Iris pigment epithelial cell (primary cell): ENCODE measurements at regions not wholly inside any gene's neighbourhood (a gene's known extent, or its start where the extent isn't known, plus 50 kb on each side); places are given as distances from the start of the nearest gene placed in this dataset.
A peak's percentile ranks its signal among the peaks of the same experiment; 100 is the strongest.
"Not testable (repeated sequence)": the region's sequence is repeated elsewhere in the genome, so short reads cannot be mapped to it uniquely, and the experiment has no call there.

Source experiments
- DNase-seq: peaks from one replicate; pipeline ENCODE4 v3.0.0-alpha.2; 2011; ENCODE audit warnings: low read depth

DNA sequence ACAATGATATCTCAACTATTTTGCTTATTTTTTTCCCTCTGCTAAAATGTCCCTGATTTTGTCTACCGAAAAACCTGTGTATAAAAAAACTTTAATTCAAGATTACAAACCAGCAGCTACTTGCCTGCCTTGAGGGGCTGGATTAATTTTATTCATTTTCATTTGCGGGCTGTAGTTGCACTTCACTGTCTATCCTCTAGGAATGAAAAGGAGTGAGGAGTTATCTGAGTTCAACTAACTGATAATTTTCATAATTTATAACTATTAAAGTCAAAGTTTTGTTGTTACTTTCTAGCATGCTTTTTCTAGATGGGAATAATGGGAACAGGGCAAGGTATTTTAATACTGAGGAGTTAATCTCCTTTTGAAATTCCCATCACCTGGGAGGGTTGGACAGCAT is 50.3 kb upstream of the AGTPBP1 start:
- not testable (repeated sequence) for DNase-seq

DNA sequence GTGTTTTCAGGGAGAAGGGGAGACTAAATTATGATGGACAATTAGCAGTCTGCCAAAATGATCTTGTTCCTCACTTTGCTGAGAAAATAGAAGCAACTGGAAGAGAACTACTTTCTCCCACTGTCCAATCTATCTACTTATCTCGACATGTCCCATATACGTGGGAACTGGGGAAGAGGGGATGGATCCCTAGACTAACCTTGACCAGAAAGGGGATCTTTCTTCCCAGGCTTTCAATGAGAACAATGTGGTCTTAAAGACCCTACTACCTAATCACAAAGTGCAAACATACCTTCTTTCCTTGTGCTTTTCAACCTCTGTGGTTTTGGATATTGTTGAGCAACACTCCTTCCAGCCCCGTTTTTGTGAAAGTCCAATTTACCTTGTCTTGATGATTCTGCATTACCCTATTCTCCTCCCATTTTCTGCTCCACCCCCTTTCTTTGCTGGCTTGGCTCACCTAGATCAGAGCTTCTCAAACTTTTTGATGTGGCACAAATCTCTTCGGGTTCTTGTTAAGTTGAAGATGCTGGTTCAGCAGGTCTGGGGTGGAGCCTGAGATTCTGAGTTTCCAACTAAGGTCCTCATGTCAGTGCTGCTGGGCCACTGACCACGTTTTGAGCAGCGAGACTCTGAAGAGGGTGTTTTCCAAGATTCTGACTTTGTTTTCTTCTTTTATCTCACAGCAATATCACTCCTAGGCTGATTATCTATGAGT is 61.4 kb upstream of the AGTPBP1 start:
- DNase-seq = not testable (repeated sequence)

DNA sequence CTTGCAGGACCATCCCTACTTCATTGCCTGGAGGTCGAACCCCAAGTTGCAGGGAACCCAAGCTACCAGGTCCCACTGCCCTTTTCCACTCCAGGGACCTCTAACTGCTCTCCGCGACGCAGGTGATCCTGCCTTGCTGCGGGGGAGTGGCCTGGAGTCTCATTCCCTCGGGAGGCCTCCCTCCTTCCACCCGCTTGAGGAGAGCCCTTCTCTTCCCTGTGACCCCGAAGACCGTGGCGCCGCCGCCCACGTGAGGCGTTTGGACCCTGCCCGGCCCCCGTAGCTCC is 63.0 kb upstream of the AGTPBP1 start:
- DNase-seq = peak; percentile 45

DNA sequence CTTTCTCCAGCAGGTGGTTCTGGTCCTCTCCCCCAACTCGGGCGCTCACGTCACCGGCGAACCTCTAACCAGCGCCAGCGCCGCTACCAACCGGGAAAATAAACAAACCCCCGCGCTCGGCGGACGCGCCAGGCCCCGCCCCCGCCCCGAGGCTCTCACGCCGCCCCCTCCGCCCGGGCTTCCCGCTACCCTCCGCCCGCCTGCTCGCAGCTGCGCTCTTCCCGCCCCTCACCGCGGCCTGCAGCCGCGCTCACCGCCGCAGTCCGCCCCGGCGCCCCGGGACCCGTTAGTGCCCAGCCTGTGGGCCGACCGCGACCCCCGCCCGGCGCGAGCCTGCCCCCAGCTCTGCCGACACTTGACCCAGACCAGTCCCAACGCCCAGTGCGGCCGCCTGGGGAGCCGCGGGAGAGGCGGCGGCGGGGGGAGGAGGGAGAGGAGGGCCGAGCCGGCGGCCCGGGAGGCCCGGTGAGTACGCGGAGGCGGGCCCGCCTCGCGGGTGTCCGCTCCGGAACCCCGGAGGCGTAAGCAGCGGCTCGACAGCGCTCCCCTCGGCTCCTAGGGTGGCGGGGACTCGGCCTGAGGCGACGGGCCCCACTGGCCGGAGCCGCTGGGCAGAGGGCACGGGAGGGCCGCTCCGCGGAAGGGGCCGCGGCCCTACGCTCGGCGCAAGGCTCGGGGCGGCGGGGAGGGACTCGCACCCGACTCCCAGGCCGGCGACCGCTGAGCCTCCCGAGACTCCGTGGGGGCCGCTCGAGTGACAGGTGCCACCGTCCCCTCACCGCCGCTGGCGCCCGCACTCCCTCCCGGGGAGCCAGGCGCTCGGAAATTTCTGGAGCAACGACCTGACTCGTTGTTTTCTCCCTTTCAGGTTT is 63.6 kb upstream of the AGTPBP1 start:
- peak; percentile 28 for DNase-seq

DNA sequence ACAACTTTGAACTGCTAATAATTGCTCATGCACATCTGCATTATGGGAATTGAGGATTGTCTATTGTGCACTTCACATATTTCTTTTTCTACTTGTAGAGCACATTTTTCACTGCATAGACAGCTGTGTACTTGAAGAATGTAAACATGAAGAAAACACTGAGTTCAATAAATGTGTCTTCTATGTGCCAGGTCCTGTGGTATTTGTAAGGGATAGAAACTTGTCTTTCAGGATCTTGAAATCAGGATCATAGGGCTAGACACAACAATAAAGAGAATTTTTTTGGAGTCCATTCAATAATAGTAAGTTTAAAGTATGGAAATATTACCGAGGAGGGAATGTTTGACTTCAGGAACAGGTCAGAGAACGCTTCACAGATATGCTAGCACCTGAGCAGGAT is 66.6 kb upstream of the AGTPBP1 start:
- DNase-seq = not testable (repeated sequence)

DNA sequence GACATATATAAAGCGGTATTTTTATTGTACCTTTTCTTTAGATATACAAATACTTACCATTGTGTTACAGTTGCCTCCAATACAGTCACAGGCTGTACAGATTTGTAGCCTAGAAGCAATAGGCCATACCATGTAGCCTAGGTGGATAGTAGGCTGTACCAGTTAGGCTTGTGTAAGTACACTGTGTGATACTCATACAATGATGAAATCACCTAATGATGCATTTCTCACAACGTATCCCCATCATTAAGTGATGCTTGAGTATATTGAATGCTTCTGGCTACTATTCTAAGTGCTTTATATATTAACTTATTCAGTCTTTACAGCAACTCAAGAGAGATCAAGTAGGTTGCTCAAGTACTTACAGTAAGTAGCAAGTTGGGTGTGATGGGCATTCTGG is 71.6 kb upstream of the AGTPBP1 start:
- DNase-seq = not testable (repeated sequence)

DNA sequence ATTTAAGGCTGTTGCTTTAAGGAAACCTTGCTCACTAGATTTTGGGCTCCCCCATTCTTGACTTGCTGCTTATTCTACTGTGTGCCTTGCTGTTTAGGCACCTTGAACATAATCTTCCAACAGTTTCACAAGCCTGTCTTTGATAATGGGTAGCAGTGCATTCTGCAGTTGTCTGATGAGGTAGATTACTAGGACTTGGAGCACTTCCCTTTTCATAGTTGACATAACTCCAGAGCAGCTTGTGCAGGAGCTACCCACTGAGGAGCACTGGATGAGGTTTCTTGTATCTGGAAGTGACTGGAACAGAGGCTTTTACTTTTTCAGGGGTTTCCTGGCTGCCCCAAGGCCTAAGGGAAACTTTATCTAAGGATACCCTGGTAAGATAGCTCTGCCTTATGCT is 73.0 kb upstream of the AGTPBP1 start:
- not testable (repeated sequence) for DNase-seq

DNA sequence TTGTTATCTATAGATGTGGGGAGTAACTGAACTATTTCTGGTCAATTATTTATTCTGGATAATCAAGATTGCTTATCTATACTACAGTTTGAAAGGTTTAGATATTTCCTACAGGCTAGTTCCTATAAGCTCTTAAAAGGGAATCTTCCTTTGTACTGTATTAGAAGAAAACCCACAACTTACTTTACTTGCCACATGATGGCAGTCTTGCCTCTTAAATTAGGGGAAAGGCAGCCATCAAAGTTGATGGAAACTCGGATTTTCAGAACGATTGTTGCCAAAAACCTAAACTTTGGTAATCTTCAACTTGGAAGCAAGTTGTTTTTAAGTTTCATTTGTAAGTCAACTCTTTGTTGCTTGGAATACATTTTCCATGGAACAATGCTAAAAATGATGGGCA is 77.2 kb upstream of the AGTPBP1 start:
- DNase-seq = peak; percentile 16

DNA sequence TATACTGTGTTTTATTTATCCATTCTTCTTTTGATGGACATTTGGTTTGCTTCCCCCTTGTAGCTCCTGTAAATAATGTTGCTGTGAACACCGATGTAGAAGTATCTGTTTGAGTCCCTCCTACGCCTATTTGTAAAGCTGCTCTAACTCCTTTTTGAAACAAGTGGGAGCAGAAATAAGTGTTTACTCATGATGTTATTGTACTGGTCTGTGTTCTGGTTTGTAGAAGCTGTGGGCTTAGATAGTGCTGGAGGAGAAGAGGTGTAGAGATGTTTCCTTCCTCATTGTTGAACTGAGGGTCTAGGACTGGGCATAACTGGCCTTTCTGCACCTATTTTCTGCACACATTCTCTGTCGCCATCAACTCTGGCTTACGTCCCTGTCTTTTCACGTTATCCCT is 78.8 kb upstream of the AGTPBP1 start:
- not testable (repeated sequence) for DNase-seq

DNA sequence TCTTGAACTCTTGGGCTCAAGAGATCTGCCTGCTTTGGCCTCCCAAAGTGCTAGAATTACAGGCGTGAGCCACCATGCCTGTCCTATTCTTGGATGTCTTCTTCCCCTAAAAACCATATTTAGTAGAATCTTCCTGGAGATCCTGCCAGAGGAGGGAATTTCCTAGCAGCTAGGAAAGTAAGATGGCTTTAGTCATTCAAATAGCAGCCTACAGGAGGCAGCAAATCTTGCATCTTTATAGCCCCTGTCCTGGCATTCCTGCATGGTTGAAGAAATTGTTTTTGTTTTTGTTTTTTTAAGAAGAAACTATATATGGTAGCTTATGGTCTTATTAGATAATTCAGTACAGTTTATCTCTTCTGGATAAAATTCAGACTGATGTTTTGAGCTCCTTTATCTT is 83.2 kb upstream of the AGTPBP1 start:
- DNase-seq = peak; percentile 47

DNA sequence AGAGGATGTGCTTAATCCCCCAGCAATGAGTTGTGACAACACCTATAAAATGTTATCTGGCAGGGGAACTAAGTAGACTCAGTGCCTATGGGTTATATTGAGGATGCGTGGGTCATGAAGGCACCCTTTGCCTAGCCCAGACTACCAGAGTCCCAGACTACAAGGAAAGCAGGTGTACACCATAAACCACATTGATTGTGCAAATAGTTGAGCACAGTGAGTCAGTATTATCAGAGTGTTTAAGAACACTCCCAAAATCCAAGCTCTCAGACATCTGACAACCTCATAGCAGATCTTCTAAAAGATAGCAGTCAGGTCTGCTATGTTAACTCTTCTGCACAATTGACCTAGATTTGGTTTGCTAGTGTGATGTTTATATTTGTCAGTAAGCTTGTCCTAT is 92.8 kb upstream of the AGTPBP1 start:
- not testable (repeated sequence) for DNase-seq

DNA sequence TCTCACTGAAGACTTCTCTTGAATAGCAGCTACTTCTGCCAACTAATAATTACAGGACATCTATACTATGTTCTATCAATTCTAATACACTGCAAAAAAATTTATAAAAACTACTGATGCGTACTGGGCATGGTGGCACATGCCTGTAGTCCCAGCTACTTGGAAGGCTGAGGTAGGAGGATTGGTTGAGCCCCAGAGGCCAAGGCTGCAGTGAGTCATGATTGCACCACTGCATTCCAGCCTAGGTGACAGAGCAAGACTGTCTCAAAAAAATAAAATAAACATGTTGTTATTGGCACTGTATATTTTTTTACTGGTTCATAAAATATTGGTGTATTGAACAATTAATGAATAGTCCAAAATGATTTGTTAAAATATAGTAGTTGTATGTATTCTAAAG is 97.0 kb upstream of the NAA35 start:
- DNase-seq = peak; percentile 55

DNA sequence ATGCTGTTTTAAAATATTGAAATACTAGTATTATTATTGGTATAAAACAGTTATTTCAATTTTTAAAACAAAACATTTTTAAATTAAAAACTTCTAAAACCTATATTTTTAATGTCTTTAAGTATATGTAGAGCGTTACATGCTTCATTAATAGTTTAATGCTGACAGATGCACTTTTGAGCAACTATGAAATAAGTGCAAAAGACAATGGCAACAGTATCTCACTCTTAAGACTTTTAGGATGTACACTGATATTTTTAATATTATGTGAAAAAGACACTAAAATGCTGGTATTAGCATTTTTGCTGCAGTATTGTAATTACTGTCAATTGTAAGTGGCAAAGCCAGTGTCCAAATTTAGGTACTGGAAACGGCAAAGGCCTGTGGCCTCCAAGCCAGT is 93.2 kb upstream of the NAA35 start:
- DNase-seq = not testable (repeated sequence)

DNA sequence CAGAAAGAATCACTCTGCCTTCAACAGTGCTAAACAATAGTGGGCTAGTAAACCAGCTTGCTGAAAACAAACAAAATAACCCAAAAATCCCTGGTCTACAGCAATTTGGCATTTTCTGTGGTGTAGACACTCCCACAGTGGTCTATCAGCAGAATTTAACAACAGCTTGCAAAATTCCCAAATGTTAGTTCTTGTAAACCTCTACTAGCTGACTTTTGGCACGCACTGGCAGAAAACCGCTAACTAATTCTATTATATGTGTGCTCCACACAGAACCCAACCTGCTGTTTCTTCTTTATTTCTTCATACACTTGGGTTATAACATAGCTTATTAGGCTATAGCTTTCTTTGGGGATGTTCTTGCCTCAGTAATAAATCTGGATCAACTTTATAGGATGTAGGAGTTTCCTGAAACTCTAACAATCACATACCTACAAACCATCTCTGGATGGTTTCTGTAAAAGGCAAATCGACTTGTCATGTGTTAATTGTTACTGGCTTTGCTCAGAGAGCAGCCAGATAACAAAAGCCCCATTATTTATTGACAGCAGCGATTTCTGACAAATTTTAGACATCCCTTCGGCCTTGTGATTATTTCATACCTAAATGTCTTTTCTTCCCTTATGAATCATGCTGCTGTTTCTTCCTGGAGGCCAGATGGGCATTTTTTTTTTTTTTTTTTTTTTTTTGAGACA is 82.7 kb upstream of the NAA35 start:
- no peak for DNase-seq

DNA sequence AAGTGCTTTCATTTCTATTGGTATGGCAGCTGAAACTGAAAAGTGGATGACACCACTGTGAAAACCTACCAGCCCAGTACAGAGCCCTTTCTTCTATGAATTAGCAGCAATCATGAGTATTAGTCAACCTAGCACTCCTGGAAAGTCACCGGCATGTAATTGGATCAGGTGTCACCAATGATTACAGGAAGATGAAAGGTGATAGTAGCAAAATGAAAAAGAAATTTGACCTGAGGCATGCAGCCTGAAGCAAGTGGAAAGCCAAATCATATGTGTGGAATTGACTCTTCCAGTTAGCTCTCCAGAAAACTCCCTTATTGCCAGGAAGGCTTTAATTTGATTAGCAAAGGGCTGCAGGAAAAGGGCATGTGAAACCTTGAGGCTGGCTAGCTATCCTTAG is 81.2 kb upstream of the NAA35 start:
- DNase-seq = no peak

DNA sequence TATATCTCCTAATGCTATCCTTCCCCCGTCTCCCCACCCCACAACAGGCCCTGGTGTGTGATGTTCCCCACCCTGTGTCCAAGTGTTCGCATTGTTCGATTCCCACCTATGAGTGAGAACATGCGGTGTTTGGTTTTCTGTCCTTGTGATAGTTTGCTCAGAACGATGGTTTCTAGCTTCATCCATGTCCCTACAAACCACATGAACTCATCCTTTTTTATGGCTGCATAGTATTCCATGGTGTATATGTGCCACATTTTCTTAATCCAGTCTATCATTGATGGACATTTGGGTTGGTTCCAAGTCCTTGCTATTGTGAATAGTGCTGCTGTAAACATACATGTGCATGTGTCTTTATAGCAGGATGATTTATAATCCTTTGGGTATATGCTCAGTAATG is 79.1 kb upstream of the NAA35 start:
- DNase-seq = not testable (repeated sequence)

DNA sequence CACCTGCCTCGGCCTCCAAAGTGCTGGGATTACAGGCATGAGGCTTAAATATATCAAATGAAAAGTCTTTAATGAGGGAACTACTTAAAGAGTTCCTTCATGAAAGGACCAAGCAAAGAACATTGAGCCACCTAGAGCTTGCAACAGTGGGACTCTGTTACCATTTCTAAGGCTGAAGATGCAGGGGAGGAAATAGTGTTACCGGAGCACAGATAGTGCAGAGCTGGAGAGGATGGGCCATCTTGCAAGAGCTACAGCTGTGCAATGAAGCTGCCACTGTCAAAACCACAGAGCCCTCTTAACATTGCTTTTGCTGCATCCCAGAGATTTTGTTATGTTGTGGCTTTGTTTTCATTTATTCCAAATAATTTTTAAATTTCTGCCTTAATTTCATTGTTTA is 77.1 kb upstream of the NAA35 start:
- DNase-seq = no peak

DNA sequence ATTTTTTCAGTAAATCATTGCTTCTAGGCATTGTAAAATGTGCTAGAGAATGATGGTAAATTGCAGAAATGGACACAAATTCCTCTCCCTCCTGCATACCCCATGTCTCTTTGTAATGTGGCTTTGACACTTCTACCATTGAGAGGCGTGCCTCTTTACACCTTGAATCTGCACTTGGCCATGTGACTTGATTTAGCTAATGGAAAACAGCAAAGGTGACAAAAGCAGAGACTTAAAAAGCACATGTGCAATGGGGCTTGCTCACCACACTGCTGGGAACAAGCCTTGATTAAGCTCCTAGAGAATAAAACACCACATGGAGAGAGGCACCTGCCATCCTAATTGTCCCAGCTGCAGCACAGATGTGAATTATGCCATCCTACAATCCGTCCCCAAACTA is 69.9 kb upstream of the NAA35 start:
- DNase-seq = no peak

DNA sequence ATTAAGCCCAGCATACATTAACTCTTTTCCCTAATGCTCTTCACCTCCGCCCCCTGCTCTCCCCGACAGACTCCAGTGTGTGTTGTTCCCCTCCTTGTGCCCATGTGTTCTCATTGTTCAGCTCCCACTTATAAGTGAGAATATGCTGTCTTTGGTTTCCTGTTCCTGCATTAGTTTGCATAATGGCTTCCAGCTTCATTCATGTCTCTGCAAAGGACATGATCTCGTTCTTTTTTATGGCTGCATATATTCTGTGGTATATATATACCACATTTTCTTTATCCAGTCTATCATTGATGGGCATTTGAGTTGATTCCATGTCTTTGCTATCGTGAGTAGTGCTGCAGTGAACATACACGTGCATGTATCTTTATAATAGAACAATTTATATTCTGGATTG is 69.3 kb upstream of the NAA35 start:
- DNase-seq = not testable (repeated sequence)

DNA sequence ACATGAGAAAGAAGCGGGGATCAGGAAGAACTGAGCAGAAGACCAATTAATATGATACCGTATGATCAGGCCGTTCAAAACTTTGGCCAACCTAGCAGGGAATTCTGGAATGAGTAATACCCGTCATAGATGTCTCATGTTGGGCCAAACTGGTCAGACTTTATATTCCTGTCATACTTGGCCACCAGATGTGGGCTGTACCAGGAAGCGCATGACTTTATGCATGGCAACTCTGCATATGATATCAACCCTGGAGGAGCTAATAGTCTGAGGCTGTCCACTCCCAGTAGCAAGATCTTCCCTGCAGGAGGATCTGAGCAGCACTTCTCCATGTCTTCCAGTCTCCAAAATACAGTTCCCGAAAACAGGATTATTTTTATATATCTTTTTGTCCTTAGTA is 68.5 kb upstream of the NAA35 start:
- no peak for DNase-seq

DNA sequence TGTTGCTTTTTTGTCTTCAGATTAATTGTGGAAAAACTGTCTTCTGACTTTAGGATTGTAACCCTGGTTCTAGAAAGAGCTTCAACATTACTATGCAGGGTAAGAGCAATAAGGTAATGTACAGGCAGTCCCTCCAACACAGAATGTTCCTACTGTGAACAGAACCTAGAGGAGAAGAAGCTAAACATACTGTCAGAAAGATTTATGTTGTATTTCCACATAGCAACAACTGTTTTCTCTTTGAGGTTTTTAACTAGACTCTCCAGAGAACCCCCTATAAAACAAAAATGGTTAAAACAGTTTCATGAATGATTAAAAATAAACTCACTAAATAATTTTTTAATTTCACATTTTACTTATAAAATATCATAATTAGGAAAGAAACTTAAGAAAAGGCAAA is 64.3 kb upstream of the NAA35 start:
- no peak for DNase-seq

DNA sequence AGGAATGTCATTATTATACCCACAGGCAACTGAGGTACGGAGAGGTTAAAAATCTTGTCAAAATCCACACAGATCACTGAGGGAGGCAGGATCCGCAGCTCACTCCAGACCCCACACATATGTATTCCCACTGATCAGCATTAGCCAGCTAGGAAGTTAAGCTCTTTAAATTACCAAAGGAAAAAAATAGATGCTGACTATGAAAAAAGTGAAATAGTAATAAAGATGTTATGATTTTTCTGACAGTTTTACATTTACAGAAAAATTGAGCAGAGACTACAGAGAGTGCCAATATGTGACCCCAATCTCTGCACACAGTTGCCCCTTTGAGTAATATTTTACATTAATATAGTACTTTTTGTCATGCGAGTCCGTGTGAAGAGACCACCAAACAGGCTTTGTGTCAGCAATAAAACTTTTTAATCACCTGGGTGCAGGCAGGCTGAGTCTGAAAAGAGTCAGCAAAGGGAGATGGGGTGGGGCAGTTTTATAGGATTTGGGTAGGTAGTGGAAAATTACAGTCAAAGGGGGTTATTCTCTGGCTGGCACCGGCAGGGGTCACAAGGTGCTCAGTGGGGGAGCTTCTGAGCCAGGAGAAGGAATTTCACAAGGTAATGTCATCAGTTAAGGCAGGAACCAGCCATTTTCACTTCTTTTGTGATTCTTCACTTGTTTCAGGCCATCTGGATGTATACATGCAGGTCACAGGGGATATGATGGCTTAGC is 61.9 kb upstream of the NAA35 start:
- DNase-seq = not testable (repeated sequence)
